Body of pancreas (tissue), 4 donors: ENCODE measurements at regions not wholly inside any gene's neighbourhood (a gene's known extent, or its start where the extent isn't known, plus 50 kb on each side); places are given as distances from the start of the nearest gene placed in this dataset.
"Not testable (repeated sequence)": the region's sequence is repeated elsewhere in the genome, so short reads cannot be mapped to it uniquely, and the experiment has no call there.

Experiments
- ATAC-seq: fragments of 150-250 bp; one replicate; pipeline ENCODE4 v1.9.1; 2016
- DNase-seq, 4 donors: peaks; one replicate each; pipeline ENCODE4 v3.0.0-alpha.2; 2019
- H3K27ac ChIP-seq, 4 donors: fragments of 200-600 bp; sonication (generic); 1 replicate in 3 of 4; 2 replicates in 1 of 4; pipeline versions ENCODE4 v1.5.1 to v1.6.1; 2016 to 2019; ENCODE audit warnings: mild to moderate bottlenecking in 1 of 4, mixed read lengths in 1 of 4, moderate library complexity in 1 of 4
- H3K27me3 ChIP-seq, 2 donors: fragments of 200-600 bp; sonication (generic); one replicate each; pipeline ENCODE4 v1.6.0; 2016; ENCODE audit warnings: mild to moderate bottlenecking in 1 of 2
- H3K36me3 ChIP-seq, 2 donors: fragments of 200-600 bp; sonication (generic); replicated peaks in 1 of 2; 2 replicates each; pipeline ENCODE4 v1.5.1; 2016; ENCODE audit warnings: low read depth in 2 of 2; ENCODE audit not compliant: insufficient read depth in 1 of 2
- H3K4me1 ChIP-seq: fragments of 200-600 bp; sonication (generic); one replicate; pipeline ENCODE4 v1.6.0; 2016
- H3K4me3 ChIP-seq, 2 donors: fragments of 200-600 bp; sonication (generic); 1 replicate in 1 of 2; 2 replicates in 1 of 2; pipeline ENCODE4 v1.5.1; 2016 to 2019
- H3K9me3 ChIP-seq, 3 donors: fragments of 200-600 bp; sonication (generic); 1 replicate in 2 of 3; 2 replicates in 1 of 3; pipeline ENCODE4 v1.5.1; 2016
- CTCF ChIP-seq, 7 experiments: fragments of 450-650 bp in 4 of 7; fragments of 200-600 bp in 3 of 7; sonication (generic) in 3 of 7; IDR thresholded peaks; one replicate each; pipeline ENCODE4 v1.5.1; 2016 to 2019; ENCODE audit warnings: antibody characterized with exemption in 7 of 7
- POLR2A ChIP-seq, 3 donors: fragments of 450-650 bp; IDR thresholded peaks; one replicate each; pipeline ENCODE4 v1.6.1; 2016; ENCODE audit warnings: antibody characterized with exemption in 3 of 3, mild to moderate bottlenecking in 2 of 3
- WGBS, 2 donors: methylation state at CpG; one replicate each; pipeline ENCODE4 v1.1.5; 2017; 5-methylcytosine and 5-hydroxymethylcytosine counted together
- intact Hi-C: fragments of 100-400 bp; cut with DNase I; formaldehyde crosslinking; loops from one replicate; pipeline ENCODE4 v1.15.1; 2023

- H3K27me3 ChIP-seq = no peaks in the 10 kb centered on the region
- H3K9me3 ChIP-seq = no peaks in the 10 kb centered on the region
- no peak overlapping the region for H3K4me3 ChIP-seq
- WGBS, 2 donors = 88 to 89% methylated on average over 1 of the region's 1 CpG
- TF ChIP-seq POLR2A (IDR thresholded peaks at IDR 0.05) (no peak), CTCF (IDR thresholded peaks at IDR 0.05) (no peak)
- H3K27ac ChIP-seq = no peak overlapping the region
- no peaks in the 10 kb centered on the region for H3K36me3 ChIP-seq
- intact Hi-C loops = no loop called here
- no peak for DNase-seq
- H3K4me1 ChIP-seq = no peaks in the 10 kb centered on the region
- ATAC-seq = no peak
Measured at GRCh38 chr1:70828177-70828576, 219.4 kb downstream of the PTGER3 start.

DNA sequence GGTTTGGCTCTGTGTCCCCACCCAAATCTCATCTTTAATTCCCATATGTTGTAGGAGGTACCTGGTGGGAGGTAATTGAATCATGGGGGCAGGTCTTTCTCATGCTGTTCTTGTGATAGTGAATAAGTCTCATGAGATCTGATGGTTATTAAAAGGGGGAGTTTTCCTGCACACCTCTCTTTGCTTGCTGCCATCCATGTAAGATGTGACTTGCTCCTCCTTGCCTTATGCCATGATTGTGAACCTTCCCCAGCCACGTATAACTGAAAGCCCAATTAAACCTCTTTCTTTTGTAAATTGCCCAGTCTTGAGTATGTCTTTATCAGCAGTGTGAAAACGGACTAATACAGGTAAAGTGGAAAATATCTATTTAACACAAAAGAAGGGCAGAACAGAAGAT lies 213.3 kb downstream of the PTGER3 start:
- H3K9me3 ChIP-seq, H3K4me3 ChIP-seq, H3K27ac ChIP-seq, intact Hi-C loops, H3K27me3 ChIP-seq, H3K4me1 ChIP-seq, H3K36me3 ChIP-seq, DNase-seq, ATAC-seq: not testable (repeated sequence)
- WGBS, 2 donors = 53 to 70% methylated on average over 2 of the region's 2 CpGs

DNA sequence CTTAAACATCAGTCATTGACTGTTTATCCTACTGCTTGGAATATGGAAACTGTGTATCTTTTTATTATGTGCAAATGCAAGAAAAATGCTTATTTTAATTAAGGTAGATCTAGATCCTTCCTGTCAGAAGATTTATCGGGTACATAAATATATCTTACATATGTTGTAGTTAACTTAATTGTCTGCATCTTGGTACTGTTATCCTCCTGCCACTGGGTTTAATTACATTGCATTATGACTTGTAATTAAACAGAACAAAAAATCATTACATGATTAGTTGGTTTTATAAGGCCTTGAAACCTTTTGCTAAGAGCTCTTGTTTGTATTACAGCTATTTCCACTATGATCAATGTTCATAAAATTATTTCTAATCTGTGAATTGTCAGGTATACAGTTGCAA lies 211.2 kb downstream of the PTGER3 start:
- Histone ChIP-seq H3K36me3 (no peaks in the 10 kb centered on the region), H3K27me3 (no peaks in the 10 kb centered on the region), H3K9me3 (no peaks in the 10 kb centered on the region), H3K27ac (no peak overlapping the region), H3K4me3 (no peak overlapping the region), H3K4me1 (no peaks in the 10 kb centered on the region)
- 83 to 93% methylated on average over 1 of the region's 1 CpG for WGBS, 2 donors
- no peak for DNase-seq
- TF ChIP-seq CTCF (IDR thresholded peaks at IDR 0.05) (no peak), POLR2A (IDR thresholded peaks at IDR 0.05) (no peak)
- intact Hi-C loops = no loop called here
- no peak for ATAC-seq

GRCh38 chr1:70840260-70840953 lies 207.2 kb downstream of the PTGER3 start:
- no peaks in the 10 kb centered on the region for H3K27me3 ChIP-seq
- no peak for TF ChIP-seq POLR2A (IDR thresholded peaks at IDR 0.05)
- TF ChIP-seq CTCF (IDR thresholded peaks at IDR 0.05) = no peak
- WGBS, 2 donors = 51 to 59% methylated on average over 3 of the region's 3 CpGs
- H3K9me3 ChIP-seq = no peaks in the 10 kb centered on the region
- no peak overlapping the region for H3K4me3 ChIP-seq
- no peak overlapping the region for H3K27ac ChIP-seq
- no peak for ATAC-seq
- no peaks in the 10 kb centered on the region for H3K36me3 ChIP-seq
- H3K4me1 ChIP-seq = no peaks in the 10 kb centered on the region
- intact Hi-C loops = no loop called here
- DNase-seq = no peak

GRCh38 chr1:70842562-70842961 lies 205.1 kb downstream of the PTGER3 start:
- TF ChIP-seq CTCF (IDR thresholded peaks at IDR 0.05) = no peak
- no peak for TF ChIP-seq POLR2A (IDR thresholded peaks at IDR 0.05)
- H3K27ac ChIP-seq = no peak overlapping the region

More at GRCh38 chr1:70842562-70842961, 205.1 kb downstream of the PTGER3 start:
- Histone ChIP-seq H3K9me3 (no peaks in the 10 kb centered on the region), H3K36me3 (no peaks in the 10 kb centered on the region), H3K4me1 (no peaks in the 10 kb centered on the region), H3K27me3 (no peaks in the 10 kb centered on the region), H3K4me3 (no peak overlapping the region)
- WGBS, 2 donors = 50 to 69% methylated on average over 1 of the region's 1 CpG
- ATAC-seq (no peak), DNase-seq (no peak)
- intact Hi-C loops = no loop called here
